GM12878 (cell line): ENCODE measurements at regions not wholly inside any gene's neighbourhood (a gene's known extent, or its start where the extent isn't known, plus 50 kb on each side); places are given as distances from the start of the nearest gene placed in this dataset.

Experiments used
- ATAC-seq: fragments of 200-7000 bp; cut with Tn5 transposase; 3 replicates; pipeline ENCODE4 v1.9.1; 2020; ENCODE audit warnings: mild to moderate bottlenecking, moderate library complexity
- BruUV-seq: library from RNA; stranded (reverse); fragments of 400-500 nt; replicated peaks from 2 replicates; lab custom pipeline; 2021; lab: Mats Ljungman, UMichigan
- CTCF ChIA-PET: fragments of 300-600 bp; sonication (Branson Sonifier 250); formaldehyde crosslinking; extraction: SDS; loops from one replicate; lab custom pipeline; 2021; ENCODE audit warnings: inconsistent platforms; lab: Yijun Ruan, JAX
- POLR2A ChIA-PET: fragments of 350-600 bp; formaldehyde crosslinking; extraction: SDS; loops from one replicate; lab custom pipeline; 2021; ENCODE audit warnings: inconsistent platforms; lab: Charles Lee
- RAD21 ChIA-PET: fragments of 300-600 bp; sonication (Branson Sonifier 250); formaldehyde crosslinking; loops from one replicate; lab custom pipeline; 2023; ENCODE audit warnings: antibody characterized with exemption; ENCODE audit not compliant: unreplicated experiment; lab: Charles Lee
- SMC1A ChIA-PET: fragments of 300-600 bp; sonication (Branson Sonifier 250); formaldehyde crosslinking; loops from one replicate; lab custom pipeline; 2023; ENCODE audit not compliant: unreplicated experiment, uncharacterized antibody; lab: Charles Lee
- DNase-seq: peaks from one replicate; pipeline ENCODE4 v3.0.0-alpha.2; 2011; ENCODE audit warnings: low read depth, low spot score
- FAIRE-seq: peaks from 3 replicates; lab custom pipeline; 2011; peaks lifted over from hg19 to GRCh38; lab: Jason Lieb, UNC
- H2AFZ ChIP-seq: 2 replicates; pipeline ENCODE4 v1.6.0; 2011; ENCODE audit warnings: low read depth, low read length, control low read depth; ENCODE audit not compliant: control insufficient read depth
- H3K27ac ChIP-seq: 2 replicates; pipeline ENCODE4 v1.5.1; 2011; ENCODE audit warnings: control low read depth; ENCODE audit not compliant: control insufficient read depth, insufficient read depth
- H3K27me3 ChIP-seq, 2 experiments: replicated peaks in 1 of 2; 2 replicates each; pipeline versions ENCODE4 v1.6.0 to v1.6.1; 2011; ENCODE audit warnings: low read length in 1 of 2; ENCODE audit not compliant: control insufficient read depth in 2 of 2, insufficient read depth in 2 of 2
- H3K36me3 ChIP-seq, 2 experiments: 2 replicates each; pipeline ENCODE4 v1.5.1; 2011; ENCODE audit warnings: low read length in 1 of 2; ENCODE audit not compliant: control insufficient read depth in 2 of 2, insufficient read depth in 2 of 2
- H3K4me1 ChIP-seq: 2 replicates; pipeline ENCODE4 v1.6.1; 2011; ENCODE audit warnings: mild to moderate bottlenecking, low read length, moderate library complexity, mixed read lengths; ENCODE audit not compliant: control insufficient read depth, insufficient read depth
- H3K4me2 ChIP-seq: 2 replicates; pipeline ENCODE4 v1.6.0; 2011; ENCODE audit warnings: control low read depth; ENCODE audit not compliant: control insufficient read depth, insufficient read depth
- H3K4me3 ChIP-seq: fragments of 200-600 bp; sonication (generic); 2 replicates; pipeline ENCODE4 v1.5.1; 2016
- H3K79me2 ChIP-seq: 2 replicates; pipeline ENCODE4 v1.6.0; 2011; ENCODE audit warnings: low read length; ENCODE audit not compliant: control insufficient read depth, insufficient read depth
- H3K9ac ChIP-seq: 2 replicates; pipeline ENCODE4 v1.8.0; 2011; ENCODE audit warnings: low read length, control low read depth, mixed read lengths; ENCODE audit not compliant: control insufficient read depth, insufficient read depth
- H3K9me3 ChIP-seq: replicated peaks from 3 replicates; pipeline ENCODE4 v1.5.1; 2011; ENCODE audit warnings: mild to moderate bottlenecking, low read length; ENCODE audit not compliant: control insufficient read depth, insufficient read depth
- H4K20me1 ChIP-seq: 2 replicates; pipeline ENCODE4 v1.6.0; 2011; ENCODE audit not compliant: control insufficient read depth, insufficient read depth
- CBX5 ChIP-seq: sonication (generic); IDR thresholded peaks from 2 replicates; pipeline ENCODE4 v1.6.1; 2016; ENCODE audit warnings: low read depth, moderate library complexity, mild to moderate bottlenecking, inconsistent platforms
- HSF1 ChIP-seq: fragments of 150-350 bp; IDR thresholded peaks from 2 replicates; pipeline ENCODE4 v1.6.1; 2014; ENCODE audit warnings: mild to moderate bottlenecking, low read depth, low read length
- MTA2 ChIP-seq: fragments of 450-650 bp; IDR thresholded peaks from 2 replicates; pipeline ENCODE4 v1.6.1; 2016; ENCODE audit warnings: low read depth, mild to moderate bottlenecking, moderate library complexity
- TARDBP ChIP-seq: IDR thresholded peaks from 2 replicates; pipeline ENCODE4 v1.6.1; 2016; ENCODE audit warnings: borderline replicate concordance
- WGBS: methylation state at CpG from one replicate; pipeline ENCODE4 v1.1.6; 2016; ENCODE audit warnings: low lambda C conversion rate; ENCODE audit not compliant: insufficient replicate concordance, insufficient coverage; ENCODE audit errors: missing lambda C conversion rate; 5-methylcytosine and 5-hydroxymethylcytosine counted together
- in situ Hi-C: fragments of 300-500 bp; cut with MboI; formaldehyde crosslinking; loops from 9 replicates; pipeline ENCODE4 v1.14.3; 2018; ENCODE audit warnings: mixed read lengths
- intact Hi-C: fragments of 100-400 bp; cut with micrococcal nuclease; formaldehyde crosslinking; loops from one replicate; pipeline ENCODE4 v1.14.2; 2022; ENCODE audit not compliant: unreplicated experiment
- TF ChIP-seq, protein P1 (sequence below): fragments of 450-650 bp; IDR thresholded peaks from 2 replicates; pipeline ENCODE4 v1.6.1; 2018; ENCODE audit warnings: borderline replicate concordance, mild to moderate bottlenecking; ENCODE audit not compliant: partially characterized antibody

DNA sequence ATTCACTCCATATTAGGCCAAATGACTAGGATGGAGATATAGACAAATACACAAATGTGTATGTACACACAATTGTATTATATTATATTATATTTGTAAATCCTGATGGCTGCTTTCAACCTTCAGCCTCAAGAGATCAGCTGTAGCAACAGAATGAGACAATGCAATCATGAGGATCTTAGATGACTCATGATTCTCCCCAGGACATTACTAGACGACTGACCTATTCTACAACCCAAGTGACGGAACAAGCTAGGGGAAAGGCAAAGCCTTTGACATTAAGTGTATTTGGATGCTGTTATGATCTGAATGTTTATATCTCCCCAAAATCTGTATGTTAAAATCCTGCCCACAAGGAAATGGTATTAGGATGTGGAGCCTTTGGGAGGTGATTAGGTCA lies 66.5 kb downstream of the COX7C start:
- no peak for FAIRE-seq
- TF ChIP-seq CBX5: no peak
- TF ChIP-seq HSF1: no peak
- no peak for TF ChIP-seq TARDBP
- TF ChIP-seq, protein P1, sequence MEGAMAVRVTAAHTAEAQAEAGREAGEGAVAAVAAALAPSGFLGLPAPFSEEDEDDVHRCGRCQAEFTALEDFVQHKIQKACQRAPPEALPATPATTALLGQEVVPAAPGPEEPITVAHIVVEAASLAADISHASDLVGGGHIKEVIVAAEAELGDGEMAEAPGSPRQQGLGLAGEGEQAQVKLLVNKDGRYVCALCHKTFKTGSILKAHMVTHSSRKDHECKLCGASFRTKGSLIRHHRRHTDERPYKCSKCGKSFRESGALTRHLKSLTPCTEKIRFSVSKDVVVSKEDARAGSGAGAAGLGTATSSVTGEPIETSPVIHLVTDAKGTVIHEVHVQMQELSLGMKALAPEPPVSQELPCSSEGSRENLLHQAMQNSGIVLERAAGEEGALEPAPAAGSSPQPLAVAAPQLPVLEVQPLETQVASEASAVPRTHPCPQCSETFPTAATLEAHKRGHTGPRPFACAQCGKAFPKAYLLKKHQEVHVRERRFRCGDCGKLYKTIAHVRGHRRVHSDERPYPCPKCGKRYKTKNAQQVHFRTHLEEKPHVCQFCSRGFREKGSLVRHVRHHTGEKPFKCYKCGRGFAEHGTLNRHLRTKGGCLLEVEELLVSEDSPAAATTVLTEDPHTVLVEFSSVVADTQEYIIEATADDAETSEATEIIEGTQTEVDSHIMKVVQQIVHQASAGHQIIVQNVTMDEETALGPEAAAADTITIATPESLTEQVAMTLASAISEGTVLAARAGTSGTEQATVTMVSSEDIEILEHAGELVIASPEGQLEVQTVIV: no peak
- no peak for TF ChIP-seq MTA2
- no peaks in the 10 kb centered on the region for H3K9me3 ChIP-seq
- H3K27me3 ChIP-seq: no peaks in the 10 kb centered on the region
- H4K20me1 ChIP-seq: no peaks in the 10 kb centered on the region
- H3K4me3 ChIP-seq: no peak overlapping the region
- no peak overlapping the region for H3K4me2 ChIP-seq
- intact Hi-C loops (loop anchor here (10.0 kb wide), 2 partner anchors 331 to 349 kb away; no protein-coding TSS in a partner anchor), in situ Hi-C loops (no loop called here)
- CTCF ChIA-PET: interaction anchor here (1.1 to 1.2 kb wide), 2 partner anchors 16 kb away, joined by 3 to 4 read pairs; no protein-coding TSS in a partner anchor
- no peaks in the 10 kb centered on the region for H3K36me3 ChIP-seq
- H2AFZ ChIP-seq: no peak overlapping the region
- no TSS peak for BruUV-seq
- RAD21 ChIA-PET: no interaction called here
- no peak overlapping the region for H3K27ac ChIP-seq
- POLR2A ChIA-PET: no interaction called here
- no peak for DNase-seq
- SMC1A ChIA-PET: no interaction called here
- no peaks in the 10 kb centered on the region for H3K79me2 ChIP-seq
- 45% methylated on average over 2 of the region's 2 CpGs for WGBS
- no peak overlapping the region for H3K9ac ChIP-seq
- ATAC-seq: no peak
- H3K4me1 ChIP-seq: no peaks in the 10 kb centered on the region
